ENCODE measurements at regions not wholly inside any gene's neighbourhood (a gene's known extent, or its start where the extent isn't known, plus 50 kb on each side); places are given as distances from the start of the nearest gene placed in this dataset.

- peak; percentile 76 for DNase-seq
Measured at GRCh38 chr18:28890791-28891190, 713.9 kb upstream of the CDH2 start.

GRCh38 chr18:28884304-28884703, 707.4 kb upstream of the CDH2 start:
- peak; percentile 34 for DNase-seq

GRCh38 chr18:28880856-28881255, 703.9 kb upstream of the CDH2 start:
- DNase-seq: no peak

GRCh38 chr18:28875059-28875458, 698.1 kb upstream of the CDH2 start:
- DNase-seq: no peak

GRCh38 chr18:28863396-28863795, 686.5 kb upstream of the CDH2 start:
- no peak for DNase-seq

GRCh38 chr18:28858248-28858647, 681.3 kb upstream of the CDH2 start:
- no peak for DNase-seq

GRCh38 chr18:28855989-28856388, 679.1 kb upstream of the CDH2 start:
- no peak for DNase-seq

GRCh38 chr18:28855524-28855923, 678.6 kb upstream of the CDH2 start:
- no peak for DNase-seq

GRCh38 chr18:28854964-28855363, 678.0 kb upstream of the CDH2 start:
- peak; percentile 13 for DNase-seq

- DNase-seq: peak; percentile 98
Measured at GRCh38 chr18:28846958-28847357, 670.0 kb upstream of the CDH2 start.

GRCh38 chr18:28837100-28837499, 660.2 kb upstream of the CDH2 start:
- no peak for DNase-seq

- DNase-seq: peak; percentile 49
Measured at GRCh38 chr18:28834889-28835288, 658.0 kb upstream of the CDH2 start.

GRCh38 chr18:28831908-28832307, 655.0 kb upstream of the CDH2 start:
- DNase-seq: no peak

- DNase-seq: no peak
Measured at GRCh38 chr18:28831476-28831875, 654.5 kb upstream of the CDH2 start.

- no peak for DNase-seq
Measured at GRCh38 chr18:28826107-28826506, 649.2 kb upstream of the CDH2 start.

- no peak for DNase-seq
Measured at GRCh38 chr18:28824183-28824574, 647.2 kb upstream of the CDH2 start.

- no peak for DNase-seq
Measured at GRCh38 chr18:28823506-28824182, 646.7 kb upstream of the CDH2 start.

GRCh38 chr18:28820353-28820752, 643.4 kb upstream of the CDH2 start:
- no peak for DNase-seq

- no peak for DNase-seq
Measured at GRCh38 chr18:28816155-28816554, 639.2 kb upstream of the CDH2 start.

GRCh38 chr18:28814365-28814764, 637.4 kb upstream of the CDH2 start:
- no peak for DNase-seq

GRCh38 chr18:28808373-28808772, 631.4 kb upstream of the CDH2 start:
- no peak for DNase-seq

GRCh38 chr18:28805491-28805890, 628.6 kb upstream of the CDH2 start:
- DNase-seq: no peak

GRCh38 chr18:28804512-28805202, 627.7 kb upstream of the CDH2 start:
- no peak for DNase-seq

GRCh38 chr18:28802546-28802945, 625.6 kb upstream of the CDH2 start:
- no peak for DNase-seq

- no peak for DNase-seq
Measured at GRCh38 chr18:28801876-28802275, 624.9 kb upstream of the CDH2 start.
